Hypothalamus (tissue), 51 donors: ENCODE measurements at regions not wholly inside any gene's neighbourhood (a gene's known extent, or its start where the extent isn't known, plus 50 kb on each side); places are given as distances from the start of the nearest gene placed in this dataset.
"Not testable (repeated sequence)": the region's sequence is repeated elsewhere in the genome, so short reads cannot be mapped to it uniquely, and the experiment has no call there.

Experiments
- DNase-seq, 51 donors: peaks; one replicate each; lab custom pipeline; 2025; lab: John Stamatoyannopoulos, UW

GRCh38 chr7:149569025-149569725, 71.6 kb upstream of the ZNF746 start:
- no peak for DNase-seq

DNA sequence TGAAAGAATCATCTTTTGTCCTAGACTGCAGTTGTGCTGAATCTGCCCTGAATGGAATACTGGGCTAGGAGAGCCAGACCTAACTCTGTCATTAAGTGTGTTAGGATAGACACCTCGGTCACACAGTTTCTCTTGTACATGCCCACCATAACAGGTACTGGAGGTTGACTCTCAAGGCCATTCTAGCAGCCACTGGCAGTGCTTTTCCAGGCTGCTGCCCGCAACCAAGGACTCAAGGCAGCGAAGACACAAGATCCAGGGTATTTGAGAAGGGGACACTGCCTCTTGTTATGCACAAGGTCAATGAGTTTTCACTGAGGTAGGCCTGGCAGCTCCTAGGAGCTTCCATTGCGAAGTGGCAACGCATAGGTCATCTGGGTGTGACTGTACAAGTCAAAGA, 70.6 kb upstream of the ZNF746 start:
- DNase-seq, result no peak

DNA sequence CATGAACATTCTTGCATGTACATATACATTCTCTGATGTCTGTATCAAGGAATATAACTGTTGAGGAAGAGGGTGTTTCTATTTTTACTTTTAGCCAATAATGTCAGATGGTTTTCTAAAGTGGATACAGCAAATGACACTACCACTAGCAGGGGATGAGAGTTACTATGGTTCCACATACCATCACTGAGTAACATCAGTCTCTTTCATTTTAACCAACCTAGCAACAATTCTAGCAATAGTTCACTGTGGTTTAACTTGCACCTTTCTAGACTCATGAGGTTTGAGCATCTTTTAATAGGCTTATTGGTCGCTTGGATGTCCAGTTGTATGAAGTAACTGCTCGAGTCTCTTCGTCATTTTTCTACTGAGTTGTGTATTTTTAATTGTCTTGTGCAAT, 68.5 kb upstream of the ZNF746 start:
- DNase-seq, result no peak

GRCh38 chr7:149565096-149565382, 67.4 kb upstream of the ZNF746 start:
- DNase-seq, result no peak

DNA sequence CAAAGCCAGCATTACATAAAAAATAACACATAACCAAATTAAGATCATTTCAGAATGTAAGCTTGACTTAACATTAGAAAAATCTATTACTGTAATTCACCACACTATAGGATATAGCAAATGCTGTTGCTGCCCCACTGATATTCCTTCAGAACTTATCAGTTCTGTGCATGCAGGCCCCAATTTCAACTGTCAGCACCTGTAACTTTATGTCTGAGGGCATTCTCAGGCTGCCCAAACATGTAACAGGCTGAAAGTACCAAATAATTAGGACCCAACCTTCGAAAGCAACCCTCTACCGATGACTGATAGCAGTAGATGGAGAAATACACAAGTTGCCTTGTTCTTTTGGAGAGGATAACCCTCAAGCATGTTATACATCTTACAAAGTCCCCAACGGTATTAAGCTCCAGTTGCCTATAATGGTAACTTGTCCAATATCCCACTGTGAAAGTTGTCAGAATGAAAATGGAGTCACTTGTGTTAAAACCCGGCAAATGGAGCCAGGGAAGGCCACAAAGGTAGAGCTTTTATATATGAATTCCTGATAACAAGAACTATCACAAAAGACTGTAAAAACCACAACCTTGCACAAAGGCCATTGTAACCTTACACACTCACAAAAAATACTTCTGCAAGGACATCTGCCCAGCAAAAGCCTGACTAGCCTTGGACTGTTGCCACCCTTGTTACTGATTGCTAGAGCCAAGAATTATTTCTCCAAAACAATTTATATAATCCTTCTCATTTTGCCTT, 66.9 kb upstream of the ZNF746 start:
- DNase-seq, result no peak

- no peak for DNase-seq
These were observed 65.0 kb upstream of the ZNF746 start for GRCh38 chr7:149562602-149563001.

GRCh38 chr7:149561072-149561471, 63.5 kb upstream of the ZNF746 start:
- no peak for DNase-seq

DNA sequence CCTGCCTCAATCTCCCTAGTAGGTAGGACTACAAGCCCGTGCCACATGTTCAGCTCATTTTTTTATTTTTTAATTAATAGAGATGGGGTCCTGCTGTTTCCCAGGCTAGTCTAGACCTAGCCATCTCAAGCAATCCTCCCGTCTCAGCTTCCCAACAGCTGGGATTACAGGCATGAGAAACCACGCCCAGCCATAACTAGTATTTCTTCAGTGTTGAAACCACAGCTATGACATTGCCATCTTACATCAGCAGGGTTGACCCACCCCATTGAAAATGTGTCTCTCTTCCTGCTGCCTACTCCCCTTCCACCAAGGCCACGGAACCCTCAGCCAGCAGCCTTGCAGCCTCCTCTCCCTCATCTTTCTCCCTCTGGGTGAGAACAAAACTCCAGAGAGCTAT, 62.1 kb upstream of the ZNF746 start:
- no peak for DNase-seq

DNA sequence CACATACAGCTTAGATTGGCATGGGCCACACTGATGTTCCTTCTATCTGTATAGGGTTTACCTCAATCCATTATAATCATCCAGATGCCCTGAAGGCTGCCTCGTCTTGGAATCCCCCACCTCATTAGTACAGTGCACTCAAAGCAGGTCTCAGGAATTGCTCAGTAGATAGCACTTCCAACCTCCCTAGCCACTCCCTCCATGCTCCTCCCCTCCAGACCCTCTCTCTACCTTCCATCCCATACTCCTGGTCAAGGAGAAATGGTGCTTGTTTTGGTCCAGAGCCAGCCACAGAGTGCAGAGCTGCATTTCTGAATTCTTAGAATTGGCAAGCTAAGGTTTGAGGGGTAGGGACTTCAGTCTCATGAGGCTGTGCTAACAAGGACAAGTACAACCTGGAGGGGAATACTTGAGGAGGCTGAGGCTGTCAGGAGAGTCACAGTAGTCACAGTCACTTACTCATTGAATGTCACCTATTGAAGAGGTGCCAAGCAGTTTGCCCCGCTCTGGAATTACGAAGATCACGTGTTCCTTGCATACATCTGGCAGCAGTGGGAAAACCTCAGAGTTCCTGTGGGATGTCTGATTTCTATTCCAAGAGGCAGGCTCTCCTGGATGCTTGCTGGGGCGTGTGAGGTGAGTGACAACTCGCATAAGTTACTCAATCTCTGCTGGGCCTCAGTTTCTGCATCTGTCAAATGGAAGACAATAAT, 60.7 kb upstream of the ZNF746 start:
- peak in 1 of 51 donors; percentile 26 for DNase-seq

DNA sequence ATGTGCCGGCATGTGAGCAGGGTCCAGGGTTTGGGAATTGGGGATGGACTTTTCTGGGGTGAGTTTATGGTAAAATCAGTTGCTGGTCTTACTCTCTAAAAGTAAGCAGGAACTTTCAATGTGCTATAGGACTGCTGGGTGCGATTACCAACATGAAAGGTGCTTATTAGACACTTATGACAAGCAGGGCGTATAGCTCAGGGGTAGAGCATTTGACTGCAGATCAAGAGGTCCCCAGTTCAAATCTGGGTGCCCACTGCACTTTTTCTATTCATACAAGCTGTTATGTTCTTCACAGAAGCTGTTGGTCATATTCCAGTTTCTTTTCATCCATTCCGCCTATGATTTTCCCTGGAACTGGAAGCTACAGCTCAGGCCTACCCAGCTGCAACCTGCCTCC, 58.9 kb upstream of the ZNF746 start:
- DNase-seq, result not testable (repeated sequence)

DNA sequence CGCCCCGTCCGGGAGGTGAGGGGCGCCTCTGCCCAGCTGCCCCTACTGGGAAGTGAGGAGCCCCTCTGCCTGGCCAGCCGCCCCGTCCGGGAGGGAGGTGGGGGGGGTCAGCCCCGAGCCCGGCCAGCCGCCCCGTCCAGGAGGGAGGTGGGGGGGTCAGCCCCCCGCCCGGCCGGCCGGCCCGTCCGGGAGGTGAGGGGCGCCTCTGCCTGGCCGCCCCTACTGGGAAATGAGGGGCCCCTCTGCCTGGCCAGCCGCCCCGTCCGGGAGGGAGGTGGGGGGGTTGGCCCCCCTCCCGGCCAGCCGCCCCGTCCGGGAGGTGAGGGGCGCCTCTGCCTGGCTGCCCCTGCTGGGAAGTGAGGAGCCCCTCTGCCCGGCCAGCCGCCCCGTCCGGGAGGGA, 57.2 kb upstream of the ZNF746 start:
- not testable (repeated sequence) for DNase-seq

DNA sequence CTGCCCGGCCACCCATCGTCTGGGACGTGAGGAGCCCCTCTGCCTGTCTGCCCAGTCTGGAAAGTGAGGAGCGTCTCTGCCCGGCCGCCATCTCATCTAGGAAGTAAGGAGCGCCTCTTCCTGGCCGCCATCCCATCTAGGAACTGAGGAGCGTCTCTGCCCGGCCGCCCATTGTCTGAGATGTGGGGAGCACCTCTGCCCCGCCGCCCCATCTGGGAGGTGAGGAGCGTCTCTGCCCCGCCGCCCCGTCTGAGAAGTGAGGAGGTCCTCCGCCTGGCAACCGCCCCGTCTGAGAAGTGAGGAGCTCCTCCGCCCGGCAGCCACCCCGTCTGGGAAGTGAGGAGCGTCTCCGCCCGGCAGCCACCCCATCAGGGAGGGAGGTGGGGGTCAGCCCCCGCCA, 56.4 kb upstream of the ZNF746 start:
- DNase-seq, result not testable (repeated sequence)

GRCh38 chr7:149552799-149553198, 55.2 kb upstream of the ZNF746 start:
- no peak for DNase-seq
